ENCODE measurements at regions not wholly inside any gene's neighbourhood (a gene's known extent, or its start where the extent isn't known, plus 50 kb on each side); places are given as distances from the start of the nearest gene placed in this dataset.

GRCh38 chr1:58067082-58067481 is 479.4 kb downstream of the OMA1 start:
- no peak overlapping the region for H3K27ac ChIP-seq
- TF ChIP-seq CTCF (IDR thresholded peaks at IDR 0.05), result no peak
- TF ChIP-seq ZFX (IDR thresholded peaks at IDR 0.05; ENCODE audit: borderline replicate concordance), result no peak

GRCh38 chr1:58065520-58065919 is 481.0 kb downstream of the OMA1 start:
- no peak for TF ChIP-seq ZFX (IDR thresholded peaks at IDR 0.05; ENCODE audit: borderline replicate concordance)
- TF ChIP-seq CTCF (IDR thresholded peaks at IDR 0.05), result no peak
- H3K27ac ChIP-seq, result no peak overlapping the region

- TF ChIP-seq ZFX (IDR thresholded peaks at IDR 0.05; ENCODE audit: borderline replicate concordance), result no peak
- no peak for TF ChIP-seq CTCF (IDR thresholded peaks at IDR 0.05)
- no peak overlapping the region for H3K27ac ChIP-seq
Measured at GRCh38 chr1:58064166-58064565, 482.4 kb downstream of the OMA1 start.

- H3K27ac ChIP-seq, result no peak overlapping the region
- TF ChIP-seq ZFX (IDR thresholded peaks at IDR 0.05; ENCODE audit: borderline replicate concordance) (no peak), CTCF (IDR thresholded peaks at IDR 0.05) (no peak)
Measured at GRCh38 chr1:58063095-58063494, 483.4 kb downstream of the OMA1 start.

- H3K27ac ChIP-seq, result no peak overlapping the region
Measured at GRCh38 chr1:58062635-58063034, 483.9 kb downstream of the OMA1 start.

GRCh38 chr1:58060559-58061170 is 485.9 kb downstream of the OMA1 start:
- TF ChIP-seq ZFX (IDR thresholded peaks at IDR 0.05; ENCODE audit: borderline replicate concordance), result no peak
- TF ChIP-seq CTCF (IDR thresholded peaks at IDR 0.05), result no peak
- H3K27ac ChIP-seq, result no peak overlapping the region

More at GRCh38 chr1:58062635-58063034, 483.9 kb downstream of the OMA1 start:
- TF ChIP-seq CTCF (IDR thresholded peaks at IDR 0.05), result no peak
- no peak for TF ChIP-seq ZFX (IDR thresholded peaks at IDR 0.05; ENCODE audit: borderline replicate concordance)

- no peak overlapping the region for H3K27ac ChIP-seq
- no peak for TF ChIP-seq CTCF (IDR thresholded peaks at IDR 0.05)
- TF ChIP-seq ZFX (IDR thresholded peaks at IDR 0.05; ENCODE audit: borderline replicate concordance), result no peak
Measured at GRCh38 chr1:58059789-58060188, 486.7 kb downstream of the OMA1 start.

All from 22Rv1 (cell line).